ENCODE measurements at regions not wholly inside any gene's neighbourhood (a gene's known extent, or its start where the extent isn't known, plus 50 kb on each side); places are given as distances from the start of the nearest gene placed in this dataset.

DNA sequence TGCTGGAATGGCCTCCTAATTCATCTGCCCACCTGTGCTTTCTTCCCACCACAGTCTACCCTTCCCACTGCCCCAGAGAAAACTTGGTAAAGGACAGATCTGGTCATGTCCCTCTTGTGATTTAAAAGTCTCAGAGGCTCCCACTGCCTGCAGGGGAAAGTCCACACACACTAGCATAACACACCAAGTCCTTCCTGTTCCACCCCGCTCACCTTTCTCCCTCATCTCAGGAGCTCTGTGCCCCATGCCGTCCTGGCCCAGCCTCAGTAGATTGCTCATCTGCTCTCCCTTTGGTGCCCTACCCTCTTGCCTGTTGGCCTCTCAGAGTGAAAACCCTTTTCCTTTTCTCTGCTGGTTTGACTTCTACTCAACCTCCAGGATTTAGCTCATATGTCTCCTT lies 111.4 kb upstream of the MAP3K1 start:
- DNase-seq (ENCODE audit: low read depth in 1 of 2, low spot score in 1 of 2), result no peak
- no peak overlapping the region for H3K4me3 ChIP-seq (replicated peaks; ENCODE audit: insufficient read depth, low read length)
- no peaks in the 10 kb centered on the region for H3K27me3 ChIP-seq (ENCODE audit: insufficient read depth, poor library complexity, severe bottlenecking)
- TF ChIP-seq, protein P1, sequence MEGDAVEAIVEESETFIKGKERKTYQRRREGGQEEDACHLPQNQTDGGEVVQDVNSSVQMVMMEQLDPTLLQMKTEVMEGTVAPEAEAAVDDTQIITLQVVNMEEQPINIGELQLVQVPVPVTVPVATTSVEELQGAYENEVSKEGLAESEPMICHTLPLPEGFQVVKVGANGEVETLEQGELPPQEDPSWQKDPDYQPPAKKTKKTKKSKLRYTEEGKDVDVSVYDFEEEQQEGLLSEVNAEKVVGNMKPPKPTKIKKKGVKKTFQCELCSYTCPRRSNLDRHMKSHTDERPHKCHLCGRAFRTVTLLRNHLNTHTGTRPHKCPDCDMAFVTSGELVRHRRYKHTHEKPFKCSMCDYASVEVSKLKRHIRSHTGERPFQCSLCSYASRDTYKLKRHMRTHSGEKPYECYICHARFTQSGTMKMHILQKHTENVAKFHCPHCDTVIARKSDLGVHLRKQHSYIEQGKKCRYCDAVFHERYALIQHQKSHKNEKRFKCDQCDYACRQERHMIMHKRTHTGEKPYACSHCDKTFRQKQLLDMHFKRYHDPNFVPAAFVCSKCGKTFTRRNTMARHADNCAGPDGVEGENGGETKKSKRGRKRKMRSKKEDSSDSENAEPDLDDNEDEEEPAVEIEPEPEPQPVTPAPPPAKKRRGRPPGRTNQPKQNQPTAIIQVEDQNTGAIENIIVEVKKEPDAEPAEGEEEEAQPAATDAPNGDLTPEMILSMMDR (IDR thresholded peaks at IDR 0.05; ENCODE audit: insufficient read depth, low read length), result no peak
- TF ChIP-seq POLR2AphosphoS5 (IDR thresholded peaks at IDR 0.05; ENCODE audit: low read depth), result no peak
- TF ChIP-seq SPI1 (IDR thresholded peaks at IDR 0.05; ENCODE audit: borderline replicate concordance, low read depth), result no peak
- TF ChIP-seq, protein P2, sequence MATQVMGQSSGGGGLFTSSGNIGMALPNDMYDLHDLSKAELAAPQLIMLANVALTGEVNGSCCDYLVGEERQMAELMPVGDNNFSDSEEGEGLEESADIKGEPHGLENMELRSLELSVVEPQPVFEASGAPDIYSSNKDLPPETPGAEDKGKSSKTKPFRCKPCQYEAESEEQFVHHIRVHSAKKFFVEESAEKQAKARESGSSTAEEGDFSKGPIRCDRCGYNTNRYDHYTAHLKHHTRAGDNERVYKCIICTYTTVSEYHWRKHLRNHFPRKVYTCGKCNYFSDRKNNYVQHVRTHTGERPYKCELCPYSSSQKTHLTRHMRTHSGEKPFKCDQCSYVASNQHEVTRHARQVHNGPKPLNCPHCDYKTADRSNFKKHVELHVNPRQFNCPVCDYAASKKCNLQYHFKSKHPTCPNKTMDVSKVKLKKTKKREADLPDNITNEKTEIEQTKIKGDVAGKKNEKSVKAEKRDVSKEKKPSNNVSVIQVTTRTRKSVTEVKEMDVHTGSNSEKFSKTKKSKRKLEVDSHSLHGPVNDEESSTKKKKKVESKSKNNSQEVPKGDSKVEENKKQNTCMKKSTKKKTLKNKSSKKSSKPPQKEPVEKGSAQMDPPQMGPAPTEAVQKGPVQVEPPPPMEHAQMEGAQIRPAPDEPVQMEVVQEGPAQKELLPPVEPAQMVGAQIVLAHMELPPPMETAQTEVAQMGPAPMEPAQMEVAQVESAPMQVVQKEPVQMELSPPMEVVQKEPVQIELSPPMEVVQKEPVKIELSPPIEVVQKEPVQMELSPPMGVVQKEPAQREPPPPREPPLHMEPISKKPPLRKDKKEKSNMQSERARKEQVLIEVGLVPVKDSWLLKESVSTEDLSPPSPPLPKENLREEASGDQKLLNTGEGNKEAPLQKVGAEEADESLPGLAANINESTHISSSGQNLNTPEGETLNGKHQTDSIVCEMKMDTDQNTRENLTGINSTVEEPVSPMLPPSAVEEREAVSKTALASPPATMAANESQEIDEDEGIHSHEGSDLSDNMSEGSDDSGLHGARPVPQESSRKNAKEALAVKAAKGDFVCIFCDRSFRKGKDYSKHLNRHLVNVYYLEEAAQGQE (IDR thresholded peaks at IDR 0.05; ENCODE audit: insufficient replicate concordance, low read depth), result no peak
- TF ChIP-seq GABPA (IDR thresholded peaks at IDR 0.05; ENCODE audit: low read depth), result no peak
- no peak overlapping the region for H3K27ac ChIP-seq (replicated peaks)

DNA sequence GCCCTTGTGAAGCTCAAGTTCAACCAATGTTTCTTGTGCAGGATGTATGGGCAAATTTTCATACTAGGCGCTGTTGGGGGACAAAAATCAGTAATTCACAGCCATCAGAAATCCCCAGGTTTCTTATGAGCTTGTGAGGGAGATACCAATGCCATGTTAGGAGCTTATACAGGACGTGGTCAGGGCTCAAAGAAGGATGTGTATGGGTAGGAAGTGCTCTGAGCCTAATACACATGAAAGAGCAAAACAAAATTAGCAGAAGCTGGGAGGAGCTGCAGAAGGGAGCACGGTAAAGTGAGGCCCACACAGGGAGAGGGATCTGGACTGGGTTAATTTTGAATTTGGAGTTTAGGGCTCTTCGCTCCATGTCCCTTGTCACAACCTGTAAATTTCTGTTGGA lies 114.6 kb upstream of the MAP3K1 start:
- H3K27ac ChIP-seq (replicated peaks), result no peak overlapping the region
- TF ChIP-seq, protein P2 (IDR thresholded peaks at IDR 0.05; ENCODE audit: insufficient replicate concordance, low read depth), result no peak
- TF ChIP-seq GABPA (IDR thresholded peaks at IDR 0.05; ENCODE audit: low read depth) (no peak), SPI1 (IDR thresholded peaks at IDR 0.05; ENCODE audit: borderline replicate concordance, low read depth) (no peak), POLR2AphosphoS5 (IDR thresholded peaks at IDR 0.05; ENCODE audit: low read depth) (no peak)
- TF ChIP-seq, protein P1 (IDR thresholded peaks at IDR 0.05; ENCODE audit: insufficient read depth, low read length), result no peak
- no peak overlapping the region for H3K4me3 ChIP-seq (replicated peaks; ENCODE audit: insufficient read depth, low read length)
- H3K27me3 ChIP-seq (ENCODE audit: insufficient read depth, poor library complexity, severe bottlenecking), result no peaks in the 10 kb centered on the region
- DNase-seq (ENCODE audit: low read depth in 1 of 2, low spot score in 1 of 2), result no peak

DNA sequence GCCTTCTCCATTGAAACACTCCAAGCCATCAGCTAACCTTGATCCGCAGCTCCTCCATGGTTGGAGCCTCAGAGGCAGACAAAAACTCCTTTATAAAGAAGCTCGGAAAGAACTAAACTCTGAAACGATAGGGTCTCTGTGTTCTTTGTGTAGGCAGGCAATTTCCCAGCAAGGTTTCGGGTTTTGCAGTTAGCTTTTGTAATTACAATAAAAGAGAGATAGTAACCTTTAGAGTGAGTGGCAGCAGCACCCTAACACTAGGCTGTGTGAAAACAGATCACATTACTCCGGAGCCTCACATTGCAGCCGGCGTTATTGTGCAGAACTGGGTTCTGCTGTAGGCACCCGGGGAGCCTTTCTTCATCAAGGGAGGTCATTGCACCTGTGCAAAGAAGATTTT lies 115.8 kb upstream of the MAP3K1 start:
- DNase-seq (ENCODE audit: low read depth in 1 of 2, low spot score in 1 of 2), result no peak
- Histone ChIP-seq H3K4me3 (replicated peaks; ENCODE audit: insufficient read depth, low read length) (no peak overlapping the region), H3K27ac (replicated peaks) (no peak overlapping the region), H3K27me3 (ENCODE audit: insufficient read depth, poor library complexity, severe bottlenecking) (no peaks in the 10 kb centered on the region)
- TF ChIP-seq POLR2AphosphoS5 (IDR thresholded peaks at IDR 0.05; ENCODE audit: low read depth) (no peak), SPI1 (IDR thresholded peaks at IDR 0.05; ENCODE audit: borderline replicate concordance, low read depth) (no peak), GABPA (IDR thresholded peaks at IDR 0.05; ENCODE audit: low read depth) (no peak)
- TF ChIP-seq, protein P1 (IDR thresholded peaks at IDR 0.05; ENCODE audit: insufficient read depth, low read length), result no peak
- TF ChIP-seq, protein P2 (IDR thresholded peaks at IDR 0.05; ENCODE audit: insufficient replicate concordance, low read depth), result no peak

Measured in HL-60 (cell line).